Right renal pelvis (tissue), 4 donors: ENCODE measurements at regions not wholly inside any gene's neighbourhood (a gene's known extent, or its start where the extent isn't known, plus 50 kb on each side); places are given as distances from the start of the nearest gene placed in this dataset.

ENCODE experiments used
- DNase-seq, 4 donors: peaks; one replicate each; pipeline ENCODE4 v3.0.0-alpha.2; 2013; ENCODE audit warnings: low read depth in 4 of 4, low spot score in 3 of 4, missing footprints in 1 of 4

DNA sequence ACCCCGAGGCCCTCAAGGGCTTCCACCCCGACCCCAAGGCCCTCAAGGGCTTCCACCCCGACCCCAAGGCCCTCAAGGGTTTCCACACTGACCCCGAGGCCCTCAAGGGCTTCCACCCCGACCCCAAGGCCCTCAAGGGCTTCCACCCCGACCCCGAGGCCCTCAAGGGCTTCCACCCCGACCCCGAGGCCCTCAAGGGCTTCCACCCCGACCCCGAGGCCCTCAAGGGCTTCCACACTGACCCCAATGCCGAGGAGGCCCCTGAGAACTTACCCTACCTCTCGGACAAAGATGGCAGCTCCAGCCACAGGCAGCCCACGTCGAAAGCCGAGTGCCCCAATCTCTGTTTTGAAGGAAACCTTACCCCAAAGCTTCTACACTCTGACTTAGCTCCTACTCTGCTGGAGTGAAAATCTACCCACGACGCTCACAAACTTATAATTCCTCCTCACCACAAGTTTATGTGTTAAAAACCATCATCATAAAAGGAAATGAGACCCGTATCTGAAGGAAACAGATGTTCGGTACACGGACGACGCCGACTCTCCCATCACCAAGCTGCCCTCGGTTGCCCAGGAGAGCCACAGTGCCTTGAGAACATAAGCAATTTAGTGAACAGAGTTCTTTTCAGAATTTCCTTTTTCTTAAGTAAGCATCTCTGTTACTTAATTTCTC, 61.2 kb upstream of the RPH3AL start:
- DNase-seq: no peak

DNA sequence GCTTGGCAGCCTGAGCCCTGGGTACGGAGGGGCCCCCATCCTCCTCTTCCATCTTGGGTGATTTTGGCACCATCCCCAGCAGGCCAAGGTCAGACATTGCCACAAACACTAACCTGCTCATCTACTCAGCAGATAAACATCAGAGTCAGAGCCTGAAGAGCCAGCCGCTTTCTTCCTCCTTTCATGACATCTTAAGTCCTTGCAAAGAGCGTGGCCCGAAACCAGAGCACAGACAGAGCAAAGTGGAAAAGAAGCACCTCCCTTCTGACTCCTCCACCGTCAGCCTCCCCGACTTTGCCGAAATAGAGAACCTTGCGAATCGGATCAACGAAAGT, 60.4 kb upstream of the RPH3AL start:
- DNase-seq: no peak

DNA sequence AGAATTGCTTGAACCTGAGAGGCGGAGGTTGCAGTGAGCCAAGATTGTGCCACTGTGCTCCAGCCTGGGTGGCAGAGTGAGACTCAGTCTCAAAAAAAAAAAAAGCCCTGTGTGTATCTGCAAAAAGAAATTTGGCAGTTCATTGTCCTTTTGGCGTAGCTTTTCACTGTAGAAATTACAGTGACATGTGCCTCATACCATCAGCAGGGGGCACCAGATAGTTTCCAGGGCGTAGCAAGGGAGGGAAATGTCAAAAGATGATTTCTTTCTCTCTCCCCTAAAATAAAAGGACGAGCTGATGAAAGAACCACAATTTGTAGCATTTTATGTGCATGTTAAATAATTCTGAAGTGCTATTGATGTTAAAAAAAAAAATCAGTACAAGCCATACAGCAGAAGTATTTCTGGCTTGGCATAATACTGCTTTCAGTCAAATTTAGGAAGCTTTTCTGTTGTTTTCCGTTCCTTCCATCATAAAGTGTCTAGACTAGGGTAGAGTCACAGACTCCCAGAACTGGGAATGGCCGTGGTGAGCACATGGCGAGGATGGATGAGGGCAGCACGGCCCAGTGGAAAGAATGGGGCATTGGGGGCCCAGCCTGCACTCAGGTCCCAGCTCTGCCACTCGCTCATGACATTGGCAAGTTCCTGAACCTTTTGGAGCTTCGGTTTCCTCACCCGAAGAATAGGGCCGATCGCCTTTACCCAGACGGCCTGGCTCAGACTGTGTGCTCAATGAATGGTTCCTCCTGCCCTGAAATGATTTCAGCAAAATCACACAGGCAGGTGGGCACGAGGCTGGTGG, 59.8 kb upstream of the RPH3AL start:
- DNase-seq: no peak

DNA sequence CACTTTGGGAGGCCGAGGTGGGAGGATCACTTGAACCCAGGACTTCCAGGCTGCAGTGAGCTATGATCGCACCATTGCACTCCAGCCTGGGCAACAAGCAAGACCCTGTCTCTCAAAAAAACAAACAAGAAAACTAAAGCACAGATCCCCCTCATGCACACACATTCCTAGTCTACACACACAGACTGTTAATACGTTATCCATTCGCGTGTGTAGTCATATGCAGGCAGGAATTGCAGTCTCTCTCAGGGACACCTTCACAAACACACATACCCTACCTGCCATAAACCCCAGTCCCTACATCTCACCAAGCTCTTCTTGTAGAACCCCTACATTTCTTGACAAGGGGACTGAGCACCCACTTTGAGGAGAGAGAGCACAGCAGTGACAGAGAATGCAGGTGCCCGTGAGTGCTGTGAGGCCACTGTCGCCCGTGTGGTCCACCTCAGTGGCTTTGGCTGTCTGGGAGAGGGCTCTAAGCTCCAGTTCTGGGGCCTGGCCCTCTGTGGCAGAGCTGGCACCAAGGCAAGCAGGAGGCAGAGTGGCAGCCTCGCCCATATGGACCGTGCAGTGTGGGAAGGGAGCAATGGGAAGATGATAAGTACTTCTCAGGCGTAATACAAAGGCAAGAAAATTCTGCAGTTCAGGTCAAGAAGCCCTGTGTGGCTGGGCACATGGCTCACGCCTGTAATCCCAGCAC, 59.0 kb upstream of the RPH3AL start:
- DNase-seq: no peak

DNA sequence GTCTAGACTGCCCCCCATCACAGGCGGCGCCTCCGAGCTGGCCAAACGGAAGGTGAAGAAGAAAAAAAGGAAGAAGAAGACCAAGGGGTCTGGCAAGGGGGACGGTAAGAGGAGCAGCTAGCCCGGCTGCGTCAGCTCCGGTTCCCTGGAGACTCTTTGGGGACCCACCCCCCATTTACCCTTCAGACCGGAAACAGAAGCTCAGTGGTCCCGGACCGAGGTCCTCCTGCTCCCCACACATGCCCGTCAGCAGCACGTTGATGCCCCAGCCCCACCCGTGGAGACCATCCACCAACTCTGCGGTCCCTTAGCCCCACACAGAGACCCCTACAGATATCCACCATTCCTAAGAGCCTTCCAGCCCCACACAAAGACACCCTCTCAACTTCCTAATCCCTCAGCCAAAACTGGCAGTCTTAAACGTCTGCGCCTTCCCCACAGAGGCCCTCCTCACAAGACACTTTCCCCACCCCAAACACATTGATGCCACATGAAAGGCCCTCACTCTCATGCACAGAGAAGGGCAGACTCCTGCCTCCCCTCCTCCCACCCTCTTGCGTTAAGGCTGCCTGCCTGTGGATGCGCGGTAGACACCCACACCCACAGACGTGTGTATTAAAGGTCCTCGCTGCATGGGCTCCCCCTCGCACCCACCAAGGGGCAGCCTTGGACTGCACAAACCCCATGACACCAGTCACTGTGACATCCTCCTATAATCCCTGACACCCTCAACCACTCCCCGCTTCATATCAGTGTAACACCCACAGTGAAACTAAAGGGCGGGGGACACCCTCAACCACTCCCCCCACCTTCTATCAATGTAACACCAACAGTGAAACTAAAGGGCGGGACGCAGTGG, 58.2 kb upstream of the RPH3AL start:
- DNase-seq: no peak

DNA sequence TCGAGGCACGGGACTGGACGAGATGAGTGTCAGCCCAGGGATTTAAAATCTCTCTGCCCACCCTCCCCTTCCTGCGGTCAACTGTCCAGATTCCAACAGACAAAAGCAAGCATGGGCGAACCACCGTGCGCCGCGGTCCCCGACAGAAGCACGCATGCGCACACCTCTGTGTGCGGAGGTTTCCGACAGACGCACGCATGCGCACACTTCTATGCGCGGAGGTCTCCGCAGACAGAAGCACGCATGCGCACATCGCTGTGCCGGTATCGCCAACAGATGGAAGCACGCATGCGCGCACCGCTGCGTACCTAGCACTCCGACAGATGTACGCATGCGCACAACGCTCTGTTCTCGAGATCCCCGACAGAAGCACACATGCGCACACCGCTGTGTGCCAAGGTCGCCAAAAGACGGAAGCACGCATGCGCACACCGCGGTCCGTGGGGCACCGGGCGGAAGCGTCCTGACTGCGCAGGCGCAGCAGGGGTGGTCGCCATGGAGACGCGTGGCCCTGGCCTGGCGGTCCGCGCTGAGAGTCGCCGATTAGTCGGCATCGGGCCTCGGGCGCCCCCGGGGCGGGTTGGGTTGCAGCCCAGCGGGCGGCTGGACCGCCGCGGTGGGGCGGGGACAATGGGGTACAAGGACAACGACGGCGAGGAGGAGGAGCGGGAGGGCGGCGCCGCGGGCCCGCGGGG, 57.4 kb upstream of the RPH3AL start:
- peak; percentile 98 to 100 (median 100) for DNase-seq

DNA sequence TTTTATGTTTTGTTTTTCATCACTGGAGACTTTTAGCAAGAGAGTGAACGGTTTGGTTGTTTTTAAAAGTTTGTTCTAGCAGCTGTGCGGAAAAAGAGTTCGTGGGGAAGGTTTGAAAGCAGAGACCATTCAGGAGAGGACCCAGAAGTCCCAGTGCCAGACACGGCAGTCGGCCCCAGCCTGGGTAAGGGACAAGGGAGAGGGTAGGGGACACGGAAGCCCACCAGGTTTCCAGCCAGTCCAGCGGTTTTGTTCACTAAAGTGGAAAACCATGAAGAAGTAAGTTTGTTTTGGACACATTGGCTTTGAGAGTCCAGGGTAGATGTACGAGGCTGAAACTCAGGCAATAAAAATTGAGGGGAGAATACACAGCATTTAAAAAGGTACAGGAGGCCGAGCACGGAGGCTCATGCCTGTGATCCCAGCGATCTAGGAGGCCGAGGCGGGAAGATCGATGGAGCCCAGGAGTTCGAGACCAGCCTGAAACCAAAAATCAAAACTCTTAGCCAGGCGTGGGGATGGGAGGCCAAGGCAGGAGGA, 56.8 kb upstream of the RPH3AL start:
- DNase-seq: no peak

DNA sequence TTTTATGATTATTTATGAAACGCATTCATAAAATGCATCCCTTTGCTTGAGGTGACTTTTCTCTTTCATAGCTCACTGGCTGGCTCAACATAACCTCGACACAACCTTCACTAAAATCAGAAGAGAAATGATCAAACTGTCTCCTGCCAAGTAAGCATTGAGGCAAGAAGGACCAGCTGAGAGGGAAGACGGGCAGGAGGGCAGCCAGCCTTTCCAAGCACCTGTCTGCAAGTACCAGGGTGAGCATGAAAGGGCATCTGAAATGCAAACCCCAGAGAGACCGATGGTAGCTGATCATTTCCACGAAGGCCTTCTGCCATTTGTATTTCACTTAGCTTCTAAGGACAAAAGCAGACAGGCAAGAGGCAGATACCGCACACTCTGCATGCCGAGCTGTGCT, 52.1 kb upstream of the RPH3AL start:
- no peak for DNase-seq
